ENCODE measurements at regions not wholly inside any gene's neighbourhood (a gene's known extent, or its start where the extent isn't known, plus 50 kb on each side); places are given as distances from the start of the nearest gene placed in this dataset.

GRCh38 chr9:103183701-103184171 is 188.6 kb downstream of the CYLC2 start:
- Histone ChIP-seq H3K9me3 (ENCODE audit: insufficient read depth, low read length) (no peaks in the 10 kb centered on the region), H3K79me2 (ENCODE audit: low read length) (no peaks in the 10 kb centered on the region), H3K9ac (ENCODE audit: low read length) (no peak overlapping the region), H3K27ac (ENCODE audit: low read length) (no peak overlapping the region), H3K4me3 (ENCODE audit: low read length) (no peak overlapping the region), H3K36me3 (replicated peaks; ENCODE audit: low read depth, low read length) (no peaks in the 10 kb centered on the region), H3K4me1 (ENCODE audit: low read length) (no peaks in the 10 kb centered on the region), H2AFZ (ENCODE audit: low read depth, low read length) (no peak overlapping the region), H4K20me1 (ENCODE audit: insufficient read depth, low read length) (no peaks in the 10 kb centered on the region), H3K27me3 (ENCODE audit: low read depth, low read length) (no peaks in the 10 kb centered on the region), H3K4me2 (ENCODE audit: low read length) (no peak overlapping the region)
- no peak for TF ChIP-seq CTCF (IDR thresholded peaks at IDR 0.05; ENCODE audit: low read depth, low read length)
- TF ChIP-seq EZH2phosphoT487 (IDR thresholded peaks at IDR 0.05; ENCODE audit: low read depth): no peak

- H3K79me2 ChIP-seq (ENCODE audit: low read length): no peaks in the 10 kb centered on the region
- H3K36me3 ChIP-seq (replicated peaks; ENCODE audit: low read depth, low read length): no peaks in the 10 kb centered on the region
- no peaks in the 10 kb centered on the region for H4K20me1 ChIP-seq (ENCODE audit: insufficient read depth, low read length)
- H3K9me3 ChIP-seq (ENCODE audit: insufficient read depth, low read length): no peaks in the 10 kb centered on the region
- H3K4me3 ChIP-seq (ENCODE audit: low read length): no peak overlapping the region
- no peaks in the 10 kb centered on the region for H3K27me3 ChIP-seq (ENCODE audit: low read depth, low read length)
- H3K4me2 ChIP-seq (ENCODE audit: low read length): no peak overlapping the region
- H3K27ac ChIP-seq (ENCODE audit: low read length): no peak overlapping the region
- H2AFZ ChIP-seq (ENCODE audit: low read depth, low read length): no peak overlapping the region
- no peak for TF ChIP-seq EZH2phosphoT487 (IDR thresholded peaks at IDR 0.05; ENCODE audit: low read depth)
- TF ChIP-seq CTCF (IDR thresholded peaks at IDR 0.05; ENCODE audit: low read depth, low read length): no peak
- H3K4me1 ChIP-seq (ENCODE audit: low read length): no peaks in the 10 kb centered on the region
- no peak overlapping the region for H3K9ac ChIP-seq (ENCODE audit: low read length)
Observed at GRCh38 chr9:103186959-103187358, 191.8 kb downstream of the CYLC2 start.

GRCh38 chr9:103188781-103189350 is 193.7 kb downstream of the CYLC2 start:
- Histone ChIP-seq H3K4me3 (ENCODE audit: low read length) (no peak overlapping the region), H3K9me3 (ENCODE audit: insufficient read depth, low read length) (no peaks in the 10 kb centered on the region), H3K27me3 (ENCODE audit: low read depth, low read length) (no peaks in the 10 kb centered on the region), H3K4me2 (ENCODE audit: low read length) (no peak overlapping the region), H3K27ac (ENCODE audit: low read length) (no peak overlapping the region), H3K9ac (ENCODE audit: low read length) (no peak overlapping the region), H3K36me3 (replicated peaks; ENCODE audit: low read depth, low read length) (no peaks in the 10 kb centered on the region), H3K4me1 (ENCODE audit: low read length) (no peaks in the 10 kb centered on the region), H2AFZ (ENCODE audit: low read depth, low read length) (no peak overlapping the region), H4K20me1 (ENCODE audit: insufficient read depth, low read length) (no peaks in the 10 kb centered on the region), H3K79me2 (ENCODE audit: low read length) (no peaks in the 10 kb centered on the region)
- TF ChIP-seq EZH2phosphoT487 (IDR thresholded peaks at IDR 0.05; ENCODE audit: low read depth): no peak

GRCh38 chr9:103193992-103194391 is 198.9 kb downstream of the CYLC2 start:
- no peak overlapping the region for H2AFZ ChIP-seq (ENCODE audit: low read depth, low read length)
- no peaks in the 10 kb centered on the region for H3K79me2 ChIP-seq (ENCODE audit: low read length)
- no peak overlapping the region for H3K27ac ChIP-seq (ENCODE audit: low read length)
- H4K20me1 ChIP-seq (ENCODE audit: insufficient read depth, low read length): no peaks in the 10 kb centered on the region
- no peaks in the 10 kb centered on the region for H3K36me3 ChIP-seq (replicated peaks; ENCODE audit: low read depth, low read length)
- H3K27me3 ChIP-seq (ENCODE audit: low read depth, low read length): no peaks in the 10 kb centered on the region
- TF ChIP-seq EZH2phosphoT487 (IDR thresholded peaks at IDR 0.05; ENCODE audit: low read depth) (no peak), CTCF (IDR thresholded peaks at IDR 0.05; ENCODE audit: low read depth, low read length) (no peak)
- no peaks in the 10 kb centered on the region for H3K4me1 ChIP-seq (ENCODE audit: low read length)
- no peak overlapping the region for H3K4me2 ChIP-seq (ENCODE audit: low read length)
- no peak overlapping the region for H3K9ac ChIP-seq (ENCODE audit: low read length)
- no peak overlapping the region for H3K4me3 ChIP-seq (ENCODE audit: low read length)
- H3K9me3 ChIP-seq (ENCODE audit: insufficient read depth, low read length): no peaks in the 10 kb centered on the region

All from OCI-LY3 (cell line).